K562 (cell line): ENCODE measurements at regions not wholly inside any gene's neighbourhood (a gene's known extent, or its start where the extent isn't known, plus 50 kb on each side); places are given as distances from the start of the nearest gene placed in this dataset.

Experiments used
- ATAC-seq: fragments of 200-7000 bp; cut with Tn5 transposase; 3 replicates; pipeline ENCODE4 v1.9.1; 2020; ENCODE audit warnings: moderate library complexity
- BruUV-seq: library from RNA; stranded (reverse); fragments of 400-500 nt; replicated peaks from 2 replicates; lab custom pipeline; 2021; lab: Mats Ljungman, UMichigan
- CTCF ChIA-PET: fragments of 300-600 bp; formaldehyde crosslinking; extraction: SDS; loops from one replicate; lab custom pipeline; 2021; ENCODE audit warnings: low intra/inter-chr PET ratio; lab: Yijun Ruan, JAX
- POLR2A ChIA-PET: fragments of 300-600, 350-650 bp; sonication (Branson Sonifier 250); formaldehyde crosslinking; extraction: SDS; loops from one replicate; lab custom pipeline; 2021; ENCODE audit warnings: antibody characterized with exemption, inconsistent platforms; lab: Yijun Ruan, JAX
- DNase-seq, 4 experiments: peaks; one replicate each; pipeline versions ENCODE4 v3.0.0 to v3.0.0-alpha.2; 2011 to 2018; ENCODE audit warnings: low spot score in 3 of 4, mixed read lengths in 3 of 4; ENCODE audit errors: extremely low read depth in 1 of 4
- FAIRE-seq: peaks from 2 replicates; lab custom pipeline; 2011; peaks lifted over from hg19 to GRCh38; lab: Jason Lieb, UNC
- H2AFZ ChIP-seq: 2 replicates; pipeline ENCODE4 v1.6.0; 2011; ENCODE audit warnings: low read depth, low read length, control low read depth, inconsistent platforms
- H3K27ac ChIP-seq: fragments of 200-600 bp; 3 replicates; pipeline ENCODE4 v1.8.0; 2011; ENCODE audit warnings: low read depth, mild to moderate bottlenecking, control low read depth, inconsistent platforms, low read length, moderate library complexity, mixed read lengths; ENCODE audit errors: extremely low read depth
- H3K27me3 ChIP-seq, 2 experiments: fragments of 300-600 bp in 1 of 2; 2 replicates in 1 of 2; 3 replicates in 1 of 2; pipeline versions ENCODE4 v1.6.0 to v1.8.0; 2011; ENCODE audit warnings: inconsistent platforms in 2 of 2, low read length in 2 of 2, mild to moderate bottlenecking in 1 of 2, mixed read lengths in 1 of 2, moderate library complexity in 1 of 2; ENCODE audit not compliant: control insufficient read depth in 2 of 2, insufficient read depth in 2 of 2
- H3K36me3 ChIP-seq: fragments of 300-600 bp; 3 replicates; pipeline ENCODE4 v1.8.0; 2011; ENCODE audit warnings: mild to moderate bottlenecking, low read length, inconsistent platforms; ENCODE audit not compliant: control insufficient read depth, insufficient read depth
- H3K4me1 ChIP-seq, 2 experiments: fragments of 200-600 bp in 1 of 2; replicated peaks in 1 of 2; 2 replicates in 1 of 2; 3 replicates in 1 of 2; pipeline versions ENCODE4 v1.5.1 to v1.8.0; 2011; ENCODE audit warnings: inconsistent platforms in 2 of 2, low read length in 2 of 2, mild to moderate bottlenecking in 1 of 2, mixed read lengths in 1 of 2, moderate library complexity in 1 of 2; ENCODE audit not compliant: control insufficient read depth in 2 of 2, insufficient read depth in 2 of 2
- H3K4me2 ChIP-seq: 2 replicates; pipeline ENCODE4 v1.6.1; 2011; ENCODE audit warnings: low read length, control low read depth, inconsistent platforms, mixed read lengths; ENCODE audit not compliant: insufficient read depth
- H3K4me3 ChIP-seq: fragments of 200-600 bp; sonication (generic), shearing (Covaris generic); 2 replicates; pipeline ENCODE4 v1.5.1; 2016; ENCODE audit warnings: control low read depth, inconsistent platforms
- H3K79me2 ChIP-seq: fragments of 200-600 bp; 3 replicates; pipeline ENCODE4 v1.8.0; 2011; ENCODE audit warnings: low read length, inconsistent platforms; ENCODE audit not compliant: control insufficient read depth, insufficient read depth
- H3K9ac ChIP-seq, 2 experiments: 2 replicates each; pipeline versions ENCODE4 v1.6.0 to v1.6.1; 2011; ENCODE audit warnings: low read depth in 2 of 2, low read length in 2 of 2, control low read depth in 1 of 2, inconsistent platforms in 1 of 2, mild to moderate bottlenecking in 1 of 2, mixed read lengths in 1 of 2; ENCODE audit not compliant: insufficient read depth in 1 of 2
- H3K9me1 ChIP-seq: one replicate; pipeline ENCODE4 v1.6.0; 2011; ENCODE audit warnings: inconsistent platforms, mild to moderate bottlenecking, low read length, moderate library complexity; ENCODE audit not compliant: control insufficient read depth, insufficient read depth
- H3K9me3 ChIP-seq: replicated peaks from 2 replicates; pipeline ENCODE4 v1.5.1; 2011; ENCODE audit warnings: low read depth, low read length, inconsistent platforms; ENCODE audit not compliant: control insufficient read depth, insufficient read depth
- H4K20me1 ChIP-seq: replicated peaks from 2 replicates; pipeline ENCODE4 v1.6.1; 2011; ENCODE audit warnings: low read length, inconsistent platforms, mixed read lengths; ENCODE audit not compliant: control insufficient read depth, insufficient read depth
- COPS2 ChIP-seq: fragments of 450-650 bp; conservative IDR thresholded peaks from 2 replicates; pipeline ENCODE4 v1.6.1; 2016; ENCODE audit warnings: mild to moderate bottlenecking, moderate library complexity
- PCBP1 ChIP-seq: fragments of 200-400 bp; formaldehyde crosslinking; IDR thresholded peaks from 2 replicates; pipeline ENCODE4 v1.6.1; 2018; ENCODE audit warnings: mild to moderate bottlenecking, low read depth, low read length; ENCODE audit not compliant: poor library complexity, severe bottlenecking
- POLR2A ChIP-seq: fragments of 450-650 bp; conservative IDR thresholded peaks from 2 replicates; pipeline ENCODE4 v1.6.1; 2016
- RBM15 ChIP-seq: fragments of 200-400 bp; formaldehyde crosslinking; IDR thresholded peaks from 2 replicates; pipeline ENCODE4 v1.6.1; 2018; ENCODE audit warnings: mild to moderate bottlenecking, low read length, moderate library complexity; ENCODE audit not compliant: insufficient read depth
- RNF2 ChIP-seq: sonication (generic); IDR thresholded peaks from 2 replicates; pipeline ENCODE4 v1.6.1; 2016
- SP2 ChIP-seq: IDR thresholded peaks from 2 replicates; pipeline ENCODE4 v1.6.1; 2011; ENCODE audit warnings: mild to moderate bottlenecking, low read depth, low read length, moderate library complexity; ENCODE audit not compliant: poor library complexity, severe bottlenecking; ENCODE audit errors: extremely low read depth
- ZNF277 ChIP-seq: fragments of 250-450 bp; sonication (Bioruptor Pico); IDR thresholded peaks from 2 replicates; pipeline ENCODE4 v1.8.0; 2022; ENCODE audit warnings: inconsistent platforms, mild to moderate bottlenecking, moderate library complexity, borderline replicate concordance
- ZZZ3 ChIP-seq: fragments of 450-650 bp; IDR thresholded peaks from 2 replicates; pipeline ENCODE4 v1.6.1; 2016; ENCODE audit warnings: antibody characterized with exemption, mild to moderate bottlenecking, moderate library complexity
- WGBS: fragments of 100-300 bp; shearing (Covaris generic); methylation state at CpG from one replicate; pipeline ENCODE4 v1.1.6; 2016; ENCODE audit warnings: low coverage, mixed read lengths; ENCODE audit not compliant: insufficient coverage; ENCODE audit errors: missing lambda C conversion rate; 5-methylcytosine and 5-hydroxymethylcytosine counted together
- in situ Hi-C: fragments of 300-500 bp; cut with MboI; formaldehyde crosslinking; loops from 4 replicates; pipeline ENCODE4 v1.15.0; 2018; ENCODE audit warnings: inconsistent platforms, mixed read lengths
- intact Hi-C: fragments of 100-400 bp; cut with micrococcal nuclease; formaldehyde crosslinking; loops from 2 replicates; pipeline ENCODE4 v1.14.2; 2022
- TF ChIP-seq, protein P1 (sequence below): fragments of 450-650 bp; formaldehyde crosslinking; IDR thresholded peaks from 2 replicates; pipeline ENCODE4 v1.4.0; 2020; ENCODE audit warnings: mild to moderate bottlenecking, moderate library complexity
- TF ChIP-seq, protein P2 (sequence below), 3 experiments: IDR thresholded peaks in 2 of 3; conservative IDR thresholded peaks in 1 of 3; 2 replicates each; pipeline ENCODE4 v1.5.1; 2011 to 2012; ENCODE audit warnings: low read length in 3 of 3, mild to moderate bottlenecking in 3 of 3, control low read depth in 2 of 3, improper control_type of control experiment in 1 of 3, inconsistent platforms in 1 of 3, low read depth in 1 of 3, mixed read lengths in 1 of 3, moderate library complexity in 1 of 3; ENCODE audit not compliant: insufficient read depth in 2 of 3
- TF ChIP-seq, protein P3 (sequence below): fragments of 450-650 bp; IDR thresholded peaks from 2 replicates; pipeline ENCODE4 v1.6.1; 2016; ENCODE audit warnings: missing biosample characterization, missing genetic modification characterization

DNA sequence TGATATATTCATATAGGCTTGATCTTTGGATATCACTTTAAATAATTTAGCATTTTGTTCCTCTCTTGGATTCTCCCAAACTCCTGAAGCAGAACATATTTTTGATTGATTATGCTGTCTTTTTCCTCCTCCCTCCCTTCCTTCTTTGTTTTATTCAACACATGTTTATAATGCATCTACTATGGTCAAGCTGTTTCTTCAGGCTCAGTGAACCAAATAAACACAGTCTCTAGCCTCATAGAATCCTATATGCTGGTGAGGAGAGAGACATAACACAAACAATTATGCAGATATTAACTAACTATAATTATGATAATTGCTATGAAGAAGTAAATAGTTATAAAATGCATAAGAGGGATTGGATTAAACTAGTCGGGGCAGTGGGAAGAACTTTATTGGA lies 1023.6 kb upstream of the RAG2 start:
- DNase-seq (no peak), ATAC-seq (no peak), FAIRE-seq (no peak)
- H4K20me1 ChIP-seq = no peaks in the 10 kb centered on the region
- TF ChIP-seq ZNF277 (CRISPR knock-in tag) = no peak
- no peak for TF ChIP-seq RBM15
- TF ChIP-seq COPS2 = no peak
- no peak for TF ChIP-seq PCBP1
- no peak for TF ChIP-seq SP2
- TF ChIP-seq POLR2A = no peak
- TF ChIP-seq, protein P1, sequence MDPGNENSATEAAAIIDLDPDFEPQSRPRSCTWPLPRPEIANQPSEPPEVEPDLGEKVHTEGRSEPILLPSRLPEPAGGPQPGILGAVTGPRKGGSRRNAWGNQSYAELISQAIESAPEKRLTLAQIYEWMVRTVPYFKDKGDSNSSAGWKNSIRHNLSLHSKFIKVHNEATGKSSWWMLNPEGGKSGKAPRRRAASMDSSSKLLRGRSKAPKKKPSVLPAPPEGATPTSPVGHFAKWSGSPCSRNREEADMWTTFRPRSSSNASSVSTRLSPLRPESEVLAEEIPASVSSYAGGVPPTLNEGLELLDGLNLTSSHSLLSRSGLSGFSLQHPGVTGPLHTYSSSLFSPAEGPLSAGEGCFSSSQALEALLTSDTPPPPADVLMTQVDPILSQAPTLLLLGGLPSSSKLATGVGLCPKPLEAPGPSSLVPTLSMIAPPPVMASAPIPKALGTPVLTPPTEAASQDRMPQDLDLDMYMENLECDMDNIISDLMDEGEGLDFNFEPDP (CRISPR knock-in tag) = no peak
- TF ChIP-seq, protein P2, sequence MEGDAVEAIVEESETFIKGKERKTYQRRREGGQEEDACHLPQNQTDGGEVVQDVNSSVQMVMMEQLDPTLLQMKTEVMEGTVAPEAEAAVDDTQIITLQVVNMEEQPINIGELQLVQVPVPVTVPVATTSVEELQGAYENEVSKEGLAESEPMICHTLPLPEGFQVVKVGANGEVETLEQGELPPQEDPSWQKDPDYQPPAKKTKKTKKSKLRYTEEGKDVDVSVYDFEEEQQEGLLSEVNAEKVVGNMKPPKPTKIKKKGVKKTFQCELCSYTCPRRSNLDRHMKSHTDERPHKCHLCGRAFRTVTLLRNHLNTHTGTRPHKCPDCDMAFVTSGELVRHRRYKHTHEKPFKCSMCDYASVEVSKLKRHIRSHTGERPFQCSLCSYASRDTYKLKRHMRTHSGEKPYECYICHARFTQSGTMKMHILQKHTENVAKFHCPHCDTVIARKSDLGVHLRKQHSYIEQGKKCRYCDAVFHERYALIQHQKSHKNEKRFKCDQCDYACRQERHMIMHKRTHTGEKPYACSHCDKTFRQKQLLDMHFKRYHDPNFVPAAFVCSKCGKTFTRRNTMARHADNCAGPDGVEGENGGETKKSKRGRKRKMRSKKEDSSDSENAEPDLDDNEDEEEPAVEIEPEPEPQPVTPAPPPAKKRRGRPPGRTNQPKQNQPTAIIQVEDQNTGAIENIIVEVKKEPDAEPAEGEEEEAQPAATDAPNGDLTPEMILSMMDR (IDR thresholded peaks at IDR 0.05 in 2 of 3, conservative IDR thresholded peaks at IDR 0.05 in 1 of 3; ENCODE audit: insufficient read depth in 2 of 3, low read depth in 1 of 3, low read length in 3 of 3) = no peak
- TF ChIP-seq ZZZ3 = no peak
- TF ChIP-seq, protein P3, sequence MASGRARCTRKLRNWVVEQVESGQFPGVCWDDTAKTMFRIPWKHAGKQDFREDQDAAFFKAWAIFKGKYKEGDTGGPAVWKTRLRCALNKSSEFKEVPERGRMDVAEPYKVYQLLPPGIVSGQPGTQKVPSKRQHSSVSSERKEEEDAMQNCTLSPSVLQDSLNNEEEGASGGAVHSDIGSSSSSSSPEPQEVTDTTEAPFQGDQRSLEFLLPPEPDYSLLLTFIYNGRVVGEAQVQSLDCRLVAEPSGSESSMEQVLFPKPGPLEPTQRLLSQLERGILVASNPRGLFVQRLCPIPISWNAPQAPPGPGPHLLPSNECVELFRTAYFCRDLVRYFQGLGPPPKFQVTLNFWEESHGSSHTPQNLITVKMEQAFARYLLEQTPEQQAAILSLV (tag) = no peak
- TF ChIP-seq RNF2 = no peak
- no peaks in the 10 kb centered on the region; the same call in 1 of the 2 replicates for H3K9me3 ChIP-seq
- H3K27me3 ChIP-seq = no peaks in the 10 kb centered on the region
- POLR2A ChIA-PET = no interaction called here
- H3K4me2 ChIP-seq = no peak overlapping the region
- no peak overlapping the region for H3K27ac ChIP-seq
- no peak overlapping the region for H2AFZ ChIP-seq
- no peak overlapping the region for H3K4me3 ChIP-seq
- H3K9me1 ChIP-seq = no peaks in the 10 kb centered on the region
- WGBS = 0% methylated on average over 1 of the region's 1 CpG
- H3K4me1 ChIP-seq = no peaks in the 10 kb centered on the region
- in situ Hi-C loops (no loop called here), intact Hi-C loops (no loop called here)
- no peak overlapping the region for H3K9ac ChIP-seq
- BruUV-seq = no TSS peak
- CTCF ChIA-PET = no interaction called here
- H3K36me3 ChIP-seq = no peaks in the 10 kb centered on the region
- no peaks in the 10 kb centered on the region for H3K79me2 ChIP-seq
